ENCODE measurements at regions not wholly inside any gene's neighbourhood (a gene's known extent, or its start where the extent isn't known, plus 50 kb on each side); places are given as distances from the start of the nearest gene placed in this dataset.

DNA sequence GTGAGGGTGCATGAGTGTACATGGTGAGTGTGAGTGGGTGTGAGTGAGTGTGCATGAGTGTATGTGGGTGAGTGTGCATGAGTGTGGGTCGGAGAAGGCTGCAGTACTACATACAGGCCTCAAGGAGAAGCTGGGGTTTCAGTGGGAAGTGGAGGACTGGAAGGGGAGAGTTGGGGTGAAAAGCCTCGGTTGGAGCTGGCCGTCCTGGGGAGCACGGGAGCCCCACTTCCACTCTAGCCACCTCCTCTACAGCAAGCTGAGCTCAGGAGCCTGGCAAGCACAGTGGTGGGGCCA lies 68.7 kb upstream of the HPCAL1 start:
- no peak for TF ChIP-seq FOXA1 (IDR thresholded peaks at IDR 0.05)
- no peak for TF ChIP-seq CTBP1 (IDR thresholded peaks at IDR 0.05; ENCODE audit: borderline replicate concordance)
- TF ChIP-seq SP1 (IDR thresholded peaks at IDR 0.05) = no peak
- TF ChIP-seq FOXM1 (IDR thresholded peaks at IDR 0.05; ENCODE audit: borderline replicate concordance) = no peak
- TF ChIP-seq, protein P1, sequence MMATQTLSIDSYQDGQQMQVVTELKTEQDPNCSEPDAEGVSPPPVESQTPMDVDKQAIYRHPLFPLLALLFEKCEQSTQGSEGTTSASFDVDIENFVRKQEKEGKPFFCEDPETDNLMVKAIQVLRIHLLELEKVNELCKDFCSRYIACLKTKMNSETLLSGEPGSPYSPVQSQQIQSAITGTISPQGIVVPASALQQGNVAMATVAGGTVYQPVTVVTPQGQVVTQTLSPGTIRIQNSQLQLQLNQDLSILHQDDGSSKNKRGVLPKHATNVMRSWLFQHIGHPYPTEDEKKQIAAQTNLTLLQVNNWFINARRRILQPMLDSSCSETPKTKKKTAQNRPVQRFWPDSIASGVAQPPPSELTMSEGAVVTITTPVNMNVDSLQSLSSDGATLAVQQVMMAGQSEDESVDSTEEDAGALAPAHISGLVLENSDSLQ (IDR thresholded peaks at IDR 0.05) = no peak
- TF ChIP-seq ELF4 (IDR thresholded peaks at IDR 0.05) = no peak
- TF ChIP-seq BHLHE40 (IDR thresholded peaks at IDR 0.05; ENCODE audit: borderline replicate concordance) = no peak
- no peak for TF ChIP-seq LEF1 (IDR thresholded peaks at IDR 0.05; ENCODE audit: borderline replicate concordance)
- TF ChIP-seq TARDBP (IDR thresholded peaks at IDR 0.05) = no peak

All from HEK293T (cell line).